Prostate gland (tissue), 2 donors: ENCODE measurements at regions not wholly inside any gene's neighbourhood (a gene's known extent, or its start where the extent isn't known, plus 50 kb on each side); places are given as distances from the start of the nearest gene placed in this dataset.
A peak's percentile ranks its signal among the peaks of the same experiment; 100 is the strongest.

Experiments used
- DNase-seq: peaks from one replicate; pipeline ENCODE4 v3.0.0-alpha.2; 2019; ENCODE audit warnings: low spot score
- H3K27ac ChIP-seq, 2 donors: fragments of 200-600 bp; sonication (generic); 2 replicates each; pipeline ENCODE4 v1.5.1; 2017 to 2019
- H3K27me3 ChIP-seq: fragments of 200-600 bp; sonication (generic); replicated peaks from 2 replicates; pipeline ENCODE4 v1.5.1; 2019; ENCODE audit not compliant: insufficient read depth
- H3K36me3 ChIP-seq, 2 donors: fragments of 200-600 bp; sonication (generic); 1 replicate in 1 of 2; 2 replicates in 1 of 2; pipeline versions ENCODE4 v1.5.1 to v1.8.1; 2017 to 2019
- H3K4me1 ChIP-seq: fragments of 200-600 bp; sonication (generic); replicated peaks from 2 replicates; pipeline ENCODE4 v1.5.1; 2019
- H3K4me3 ChIP-seq, 2 donors: fragments of 200-600 bp; sonication (generic); 2 replicates each; pipeline ENCODE4 v1.5.1; 2017 to 2019
- H3K9me3 ChIP-seq: fragments of 200-600 bp; sonication (generic); 2 replicates; pipeline ENCODE4 v1.5.1; 2017
- POLR2A ChIP-seq: fragments of 450-650 bp; IDR thresholded peaks from one replicate; pipeline ENCODE4 v1.6.1; 2016; ENCODE audit warnings: antibody characterized with exemption, mild to moderate bottlenecking
- POLR2AphosphoS5 ChIP-seq: sonication (generic); formaldehyde crosslinking; IDR thresholded peaks from one replicate; pipeline ENCODE4 v1.6.1; 2017; ENCODE audit warnings: antibody characterized with exemption
- WGBS: methylation state at CpG from one replicate; pipeline ENCODE4 v1.1.5; 2018; 5-methylcytosine and 5-hydroxymethylcytosine counted together
- intact Hi-C: fragments of 100-400 bp; cut with DNase I; formaldehyde crosslinking; loops from one replicate; pipeline ENCODE4 v1.14.2; 2022
- TF ChIP-seq, protein P1 (sequence below), 4 experiments: fragments of 200-600 bp in 2 of 4; fragments of 450-650 bp in 2 of 4; sonication (generic) in 2 of 4; IDR thresholded peaks; 1 replicate in 3 of 4; 2 replicates in 1 of 4; pipeline ENCODE4 v1.5.1; 2016 to 2019; ENCODE audit warnings: antibody characterized with exemption in 4 of 4, mild to moderate bottlenecking in 2 of 4, moderate library complexity in 2 of 4

DNA sequence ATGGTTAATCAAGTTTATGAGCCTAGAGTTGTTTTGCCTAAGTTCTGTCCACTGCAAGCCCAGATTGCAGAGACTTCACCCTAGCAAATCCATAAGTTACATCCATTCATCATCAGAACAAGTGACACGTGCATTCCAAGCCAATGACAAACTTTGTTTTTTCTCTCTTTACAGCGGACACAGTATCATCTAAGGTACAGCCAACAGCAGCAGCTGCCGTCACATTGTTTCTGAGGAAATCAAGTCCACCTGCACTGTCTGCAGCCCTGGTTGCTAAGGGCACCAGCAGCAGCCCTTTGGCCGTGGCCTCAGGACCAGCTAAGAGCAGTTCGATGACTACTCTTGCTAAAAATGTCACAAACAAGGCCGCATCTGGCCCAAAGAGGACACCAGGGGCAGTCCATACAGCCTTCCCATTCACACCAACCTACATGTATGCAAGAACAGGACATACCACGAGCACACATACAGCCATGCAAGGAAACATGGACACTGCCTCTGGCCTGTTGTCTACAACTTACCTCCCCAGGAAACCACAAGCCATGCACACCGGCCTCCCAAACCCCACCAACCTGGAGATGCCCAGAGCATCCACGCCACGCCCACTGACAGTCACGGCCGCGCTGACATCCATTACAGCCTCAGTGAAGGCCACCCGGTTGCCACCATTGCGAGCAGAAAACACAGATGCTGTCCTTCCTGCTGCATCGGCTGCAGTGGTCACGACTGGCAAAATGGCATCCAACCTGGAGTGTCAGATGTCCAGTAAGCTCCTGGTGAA is 155.8 kb downstream of the C11orf91 start:
- H3K27me3 ChIP-seq: no peaks in the 10 kb centered on the region
- H3K4me1 ChIP-seq: no peaks in the 10 kb centered on the region
- H3K27ac ChIP-seq: no peak overlapping the region
- no peak overlapping the region for H3K4me3 ChIP-seq
- TF ChIP-seq POLR2A: no peak
- TF ChIP-seq, protein P1, sequence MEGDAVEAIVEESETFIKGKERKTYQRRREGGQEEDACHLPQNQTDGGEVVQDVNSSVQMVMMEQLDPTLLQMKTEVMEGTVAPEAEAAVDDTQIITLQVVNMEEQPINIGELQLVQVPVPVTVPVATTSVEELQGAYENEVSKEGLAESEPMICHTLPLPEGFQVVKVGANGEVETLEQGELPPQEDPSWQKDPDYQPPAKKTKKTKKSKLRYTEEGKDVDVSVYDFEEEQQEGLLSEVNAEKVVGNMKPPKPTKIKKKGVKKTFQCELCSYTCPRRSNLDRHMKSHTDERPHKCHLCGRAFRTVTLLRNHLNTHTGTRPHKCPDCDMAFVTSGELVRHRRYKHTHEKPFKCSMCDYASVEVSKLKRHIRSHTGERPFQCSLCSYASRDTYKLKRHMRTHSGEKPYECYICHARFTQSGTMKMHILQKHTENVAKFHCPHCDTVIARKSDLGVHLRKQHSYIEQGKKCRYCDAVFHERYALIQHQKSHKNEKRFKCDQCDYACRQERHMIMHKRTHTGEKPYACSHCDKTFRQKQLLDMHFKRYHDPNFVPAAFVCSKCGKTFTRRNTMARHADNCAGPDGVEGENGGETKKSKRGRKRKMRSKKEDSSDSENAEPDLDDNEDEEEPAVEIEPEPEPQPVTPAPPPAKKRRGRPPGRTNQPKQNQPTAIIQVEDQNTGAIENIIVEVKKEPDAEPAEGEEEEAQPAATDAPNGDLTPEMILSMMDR (IDR thresholded peaks at IDR 0.05): no peak
- TF ChIP-seq POLR2AphosphoS5: no peak
- no peaks in the 10 kb centered on the region for H3K36me3 ChIP-seq
- H3K9me3 ChIP-seq: no peaks in the 10 kb centered on the region
- no peak for DNase-seq
- WGBS: 96% methylated on average over 12 of the region's 17 CpGs
- intact Hi-C loops: no loop called here

DNA sequence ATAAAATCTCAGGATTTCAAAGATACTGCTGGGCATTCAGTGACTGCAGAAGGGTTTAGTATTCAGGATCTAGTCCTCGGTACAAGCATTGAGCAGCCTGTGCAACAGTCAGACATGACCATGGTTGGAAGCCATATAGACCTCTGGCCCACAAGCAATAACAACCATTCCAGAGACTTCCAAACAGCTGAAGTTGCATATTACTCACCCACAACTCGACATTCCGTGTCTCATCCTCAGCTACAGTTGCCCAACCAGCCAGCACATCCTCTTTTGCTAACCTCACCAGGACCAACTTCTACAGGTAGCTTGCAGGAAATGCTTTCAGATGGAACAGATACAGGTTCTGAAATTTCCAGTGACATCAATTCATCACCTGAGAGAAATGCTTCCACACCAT is 156.8 kb downstream of the C11orf91 start:
- no peaks in the 10 kb centered on the region for H3K9me3 ChIP-seq
- no peaks in the 10 kb centered on the region for H3K27me3 ChIP-seq
- no peak overlapping the region for H3K4me3 ChIP-seq
- no peaks in the 10 kb centered on the region for H3K36me3 ChIP-seq
- WGBS: 72% methylated on average over 3 of the region's 3 CpGs
- H3K27ac ChIP-seq: no peak overlapping the region
- intact Hi-C loops: no loop called here
- DNase-seq: no peak
- H3K4me1 ChIP-seq: no peaks in the 10 kb centered on the region
- TF ChIP-seq, protein P1 (IDR thresholded peaks at IDR 0.05): no peak
- TF ChIP-seq POLR2A (no peak), POLR2AphosphoS5 (no peak)

DNA sequence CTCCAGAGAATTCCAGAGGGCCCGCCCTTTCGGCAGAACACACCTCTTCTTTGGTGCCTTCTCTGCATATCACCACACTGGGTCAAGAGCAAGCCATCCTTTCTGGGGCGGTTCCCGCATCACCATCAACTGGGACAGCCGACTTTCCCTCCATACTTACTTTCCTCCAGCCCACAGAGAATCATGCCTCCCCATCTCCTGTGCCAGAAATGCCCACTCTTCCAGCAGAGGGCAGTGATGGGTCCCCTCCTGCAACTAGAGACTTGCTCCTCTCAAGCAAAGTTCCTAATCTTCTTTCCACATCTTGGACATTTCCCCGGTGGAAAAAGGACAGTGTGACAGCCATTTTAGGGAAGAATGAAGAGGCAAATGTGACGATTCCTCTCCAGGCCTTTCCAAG is 157.7 kb downstream of the C11orf91 start:
- TF ChIP-seq, protein P1 (IDR thresholded peaks at IDR 0.05): peak in 2 of 4 experiments; percentile 40 to 56
- TF ChIP-seq POLR2A: no peak
- peak; percentile 8 for DNase-seq
- H3K36me3 ChIP-seq: no peaks in the 10 kb centered on the region
- no peaks in the 10 kb centered on the region for H3K9me3 ChIP-seq
- 54% methylated on average over 7 of the region's 7 CpGs for WGBS
- no peaks in the 10 kb centered on the region for H3K4me1 ChIP-seq
- no peak overlapping the region for H3K4me3 ChIP-seq
- H3K27me3 ChIP-seq: no peaks in the 10 kb centered on the region
- intact Hi-C loops: no loop called here
- H3K27ac ChIP-seq: no peak overlapping the region

DNA sequence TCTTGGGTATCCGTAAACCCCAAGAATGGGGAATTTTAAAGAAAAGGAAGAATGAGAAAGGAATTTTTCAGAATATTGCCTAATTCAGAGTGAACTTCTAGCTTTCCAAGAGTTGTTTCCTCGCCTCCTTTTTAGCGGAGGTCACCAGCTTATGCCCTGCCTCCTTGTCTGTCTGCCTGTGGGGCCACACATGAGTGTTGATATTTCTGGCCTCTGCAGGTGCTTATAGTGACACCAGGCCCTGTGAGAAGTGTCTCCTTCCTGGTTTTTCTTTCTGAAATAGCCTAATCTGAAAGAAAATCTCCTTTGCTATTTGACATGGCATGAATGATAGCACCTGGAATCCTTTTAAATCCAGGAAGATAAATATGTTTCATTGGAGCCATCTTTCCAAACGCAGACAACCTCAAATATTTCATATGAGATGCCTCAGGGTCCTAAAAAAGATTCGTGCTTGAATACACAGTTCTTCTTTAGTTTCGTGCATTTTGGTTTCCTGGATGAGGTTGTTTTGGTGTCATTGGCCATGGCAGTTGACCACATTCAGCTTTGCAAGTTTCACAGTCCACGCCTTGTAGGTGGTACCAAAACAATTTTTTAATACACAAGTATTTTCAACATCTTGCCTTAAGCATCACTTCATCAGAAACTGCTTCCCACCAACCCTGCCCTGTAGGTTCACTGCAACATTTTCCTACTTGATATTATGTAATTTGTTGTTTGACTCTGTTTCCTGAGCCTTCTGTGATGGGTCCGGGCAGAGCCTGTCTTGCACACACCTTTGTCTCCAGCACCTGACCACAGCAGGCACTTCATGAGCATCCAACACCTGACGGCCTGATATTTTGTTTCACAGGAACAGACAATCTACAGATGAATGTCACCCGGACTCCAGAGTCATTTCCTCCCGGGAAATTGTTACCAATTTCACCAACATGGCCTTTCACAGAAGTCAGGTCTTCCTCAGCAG is 159.4 kb downstream of the C11orf91 start:
- Histone ChIP-seq H3K4me3 (no peak overlapping the region), H3K36me3 (no peaks in the 10 kb centered on the region), H3K9me3 (no peaks in the 10 kb centered on the region), H3K27ac (no peak overlapping the region), H3K4me1 (no peaks in the 10 kb centered on the region), H3K27me3 (no peaks in the 10 kb centered on the region)
- no peak for DNase-seq
- TF ChIP-seq POLR2A (no peak), POLR2AphosphoS5 (no peak)
- TF ChIP-seq, protein P1 (IDR thresholded peaks at IDR 0.05): no peak
- intact Hi-C loops: no loop called here
- WGBS: 76% methylated on average over 11 of the region's 11 CpGs
